A673 (cell line): ENCODE measurements at regions not wholly inside any gene's neighbourhood (a gene's known extent, or its start where the extent isn't known, plus 50 kb on each side); places are given as distances from the start of the nearest gene placed in this dataset.

Source experiments
- BruUV-seq: library from RNA; stranded (reverse); fragments of 400-500 nt; replicated peaks from 2 replicates; lab custom pipeline; 2021; lab: Mats Ljungman, UMichigan
- CTCF ChIA-PET: fragments of 300-600 bp; sonication (Branson Sonifier 250); formaldehyde crosslinking; loops from one replicate; lab custom pipeline; 2022; ENCODE audit warnings: antibody characterized with exemption; lab: Charles Lee
- POLR2A ChIA-PET: fragments of 300-600 bp; sonication (Branson Sonifier 250); formaldehyde crosslinking; loops from one replicate; lab custom pipeline; 2022; ENCODE audit warnings: antibody characterized with exemption; ENCODE audit not compliant: low non-redundant PET; lab: Charles Lee
- DNase-seq: peaks from one replicate; pipeline ENCODE4 v3.0.0-alpha.2; 2015; ENCODE audit warnings: low spot score
- H3K27ac ChIP-seq: fragments of 200-600 bp; sonication (generic); 2 replicates; pipeline ENCODE4 v1.5.1; 2016; ENCODE audit warnings: mixed run types, low read depth, mild to moderate bottlenecking, mixed read lengths, antibody characterized with exemption, low read length; ENCODE audit not compliant: poor library complexity, severe bottlenecking
- H3K27me3 ChIP-seq: fragments of 200-600 bp; sonication (generic); replicated peaks from 2 replicates; pipeline ENCODE4 v1.6.1; 2017; ENCODE audit warnings: mixed run types, low read depth, mild to moderate bottlenecking, mixed read lengths, antibody characterized with exemption, low read length; ENCODE audit not compliant: insufficient read depth, poor library complexity
- H3K36me3 ChIP-seq: fragments of 200-600 bp; sonication (generic); 2 replicates; pipeline ENCODE4 v1.6.1; 2016; ENCODE audit warnings: mixed run types, mild to moderate bottlenecking, mixed read lengths, antibody characterized with exemption, low read length; ENCODE audit not compliant: insufficient read depth, poor library complexity, severe bottlenecking
- H3K4me1 ChIP-seq: fragments of 200-600 bp; sonication (generic); 2 replicates; pipeline ENCODE4 v1.6.1; 2017; ENCODE audit warnings: mixed run types, mild to moderate bottlenecking, mixed read lengths, antibody characterized with exemption, low read length; ENCODE audit not compliant: insufficient read depth, poor library complexity, severe bottlenecking
- H3K4me3 ChIP-seq: fragments of 200-600 bp; sonication (generic); 2 replicates; pipeline ENCODE4 v1.5.1; 2016; ENCODE audit warnings: low read depth, mixed run types, mild to moderate bottlenecking, mixed read lengths, low read length; ENCODE audit not compliant: poor library complexity, severe bottlenecking
- H3K9me3 ChIP-seq: fragments of 200-600 bp; sonication (generic); 2 replicates; pipeline ENCODE4 v1.6.1; 2016; ENCODE audit warnings: mixed run types, low read depth, mild to moderate bottlenecking, mixed read lengths, antibody characterized with exemption, low read length; ENCODE audit not compliant: poor library complexity, severe bottlenecking
- CTCF ChIP-seq: fragments of 300-800, 200-600 bp; sonication (generic); conservative IDR thresholded peaks from 2 replicates; pipeline ENCODE4 v1.5.1; 2017; ENCODE audit warnings: low read depth, mild to moderate bottlenecking, antibody characterized with exemption, low read length, moderate library complexity, mixed read lengths
- EZH2 ChIP-seq: fragments of 200-600 bp; sonication (generic); IDR thresholded peaks from 2 replicates; pipeline ENCODE4 v1.6.1; 2017; ENCODE audit warnings: borderline replicate concordance, low read depth, mild to moderate bottlenecking, mixed read lengths, antibody characterized with exemption, low read length; ENCODE audit not compliant: poor library complexity, severe bottlenecking
- intact Hi-C: fragments of 100-400 bp; cut with micrococcal nuclease; formaldehyde crosslinking; loops from one replicate; pipeline ENCODE4 v1.10.0; 2022; ENCODE audit not compliant: unreplicated experiment

DNA sequence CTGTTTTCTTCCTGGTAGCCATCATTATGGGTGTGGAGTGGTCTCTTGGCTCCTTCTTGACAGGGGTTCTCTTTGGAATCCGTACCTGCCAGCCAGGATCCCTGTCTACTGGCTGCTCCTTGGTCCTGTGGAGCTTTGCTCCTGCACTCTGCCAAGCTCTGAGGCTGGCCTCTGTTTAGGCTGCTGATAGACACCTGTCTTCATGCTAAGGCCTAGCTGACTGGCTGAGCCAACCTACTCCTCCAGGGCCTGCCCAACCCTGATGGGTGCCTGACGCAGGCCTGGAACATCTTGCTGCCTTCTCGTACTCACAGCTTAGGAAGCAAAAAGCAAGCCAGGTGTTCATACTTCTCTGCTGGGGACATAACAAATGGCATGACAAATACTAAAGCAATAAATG is 333.6 kb upstream of the ZNF32 start:
- intact Hi-C loops: no loop called here
- Histone ChIP-seq H3K9me3 (no peaks in the 10 kb centered on the region), H3K36me3 (no peaks in the 10 kb centered on the region), H3K27ac (no peak overlapping the region), H3K27me3 (no peaks in the 10 kb centered on the region), H3K4me3 (no peak overlapping the region), H3K4me1 (no peaks in the 10 kb centered on the region)
- DNase-seq: no peak
- BruUV-seq: no TSS peak
- ChIA-PET POLR2A (no interaction called here), CTCF (no interaction called here)
- TF ChIP-seq CTCF (no peak), EZH2 (no peak)

DNA sequence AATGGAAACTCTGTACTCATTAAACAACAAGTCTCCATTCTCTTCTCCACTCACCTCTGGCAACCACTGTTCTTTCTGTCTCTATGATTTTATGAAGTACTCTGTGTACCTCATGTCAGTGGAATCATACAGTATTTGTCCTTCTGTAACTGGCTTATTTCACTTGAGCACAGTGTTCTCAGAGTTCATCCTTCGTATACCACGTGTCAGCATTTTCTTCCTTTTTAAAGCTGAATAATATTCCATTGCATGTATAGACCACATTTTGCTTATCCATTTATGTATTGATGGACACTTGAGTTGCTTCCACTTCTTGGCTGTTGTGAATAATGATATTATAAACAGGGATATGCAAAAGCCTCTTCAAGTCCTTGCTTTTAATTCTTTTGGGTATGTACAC is 333.0 kb upstream of the ZNF32 start:
- POLR2A ChIA-PET: no interaction called here
- Histone ChIP-seq H3K4me1 (no peaks in the 10 kb centered on the region), H3K36me3 (no peaks in the 10 kb centered on the region), H3K9me3 (no peaks in the 10 kb centered on the region), H3K4me3 (no peak overlapping the region), H3K27me3 (no peaks in the 10 kb centered on the region), H3K27ac (no peak overlapping the region)
- BruUV-seq: no TSS peak
- no peak for TF ChIP-seq CTCF
- no peak for TF ChIP-seq EZH2
- CTCF ChIA-PET: no interaction called here
- no peak for DNase-seq
- intact Hi-C loops: no loop called here

GRCh38 chr10:43981232-43981631 is 332.6 kb upstream of the ZNF32 start:
- BruUV-seq: no TSS peak
- H3K36me3 ChIP-seq: no peaks in the 10 kb centered on the region
- DNase-seq: no peak
- no peaks in the 10 kb centered on the region for H3K9me3 ChIP-seq
- H3K4me1 ChIP-seq: no peaks in the 10 kb centered on the region
- ChIA-PET CTCF (no interaction called here), POLR2A (no interaction called here)
- no peak for TF ChIP-seq EZH2
- no peak for TF ChIP-seq CTCF
- H3K27me3 ChIP-seq: no peaks in the 10 kb centered on the region
- intact Hi-C loops: no loop called here
- H3K27ac ChIP-seq: no peak overlapping the region
- H3K4me3 ChIP-seq: no peak overlapping the region
